Tibial artery (tissue), 4 donors: ENCODE measurements at regions not wholly inside any gene's neighbourhood (a gene's known extent, or its start where the extent isn't known, plus 50 kb on each side); places are given as distances from the start of the nearest gene placed in this dataset.

Source experiments
- DNase-seq, 2 donors: peaks; one replicate each; pipeline ENCODE4 v3.0.0-alpha.2; 2019
- H3K27ac ChIP-seq, 2 donors: fragments of 200-600 bp; sonication (generic) in 1 of 2; 1 replicate in 1 of 2; 2 replicates in 1 of 2; pipeline ENCODE4 v1.5.1; 2018 to 2019; ENCODE audit warnings: mild to moderate bottlenecking in 1 of 2
- H3K27me3 ChIP-seq, 2 donors: fragments of 200-600 bp; sonication (generic) in 1 of 2; one replicate each; pipeline versions ENCODE4 v1.5.1 to v1.6.0; 2016 to 2019
- H3K36me3 ChIP-seq, 3 donors: fragments of 200-600 bp; sonication (generic) in 2 of 3; one replicate each; pipeline ENCODE4 v1.5.1; 2016 to 2019; ENCODE audit warnings: mild to moderate bottlenecking in 2 of 3
- H3K4me1 ChIP-seq, 4 donors: fragments of 200-600 bp; sonication (generic) in 2 of 4; 1 replicate in 3 of 4; 2 replicates in 1 of 4; pipeline ENCODE4 v1.5.1; 2016 to 2019
- H3K4me3 ChIP-seq, 2 donors: fragments of 200-600 bp; sonication (generic) in 1 of 2; 1 replicate in 1 of 2; 2 replicates in 1 of 2; pipeline ENCODE4 v1.5.1; 2018 to 2019; ENCODE audit warnings: mild to moderate bottlenecking in 2 of 2
- H3K9me3 ChIP-seq, 3 donors: fragments of 200-600 bp; sonication (generic) in 1 of 3; one replicate each; pipeline ENCODE4 v1.5.1; 2016 to 2019
- intact Hi-C: fragments of 100-400 bp; cut with DNase I; formaldehyde crosslinking; loops from one replicate; pipeline ENCODE4 v1.15.0; 2023; ENCODE audit warnings: low total_unique reads
- TF ChIP-seq, protein P1 (sequence below), 2 experiments: fragments of 200-600 bp in 1 of 2; fragments of 450-650 bp in 1 of 2; IDR thresholded peaks; one replicate each; pipeline ENCODE4 v1.5.1; 2017 to 2019; ENCODE audit warnings: antibody characterized with exemption in 2 of 2, mild to moderate bottlenecking in 1 of 2, moderate library complexity in 1 of 2

DNA sequence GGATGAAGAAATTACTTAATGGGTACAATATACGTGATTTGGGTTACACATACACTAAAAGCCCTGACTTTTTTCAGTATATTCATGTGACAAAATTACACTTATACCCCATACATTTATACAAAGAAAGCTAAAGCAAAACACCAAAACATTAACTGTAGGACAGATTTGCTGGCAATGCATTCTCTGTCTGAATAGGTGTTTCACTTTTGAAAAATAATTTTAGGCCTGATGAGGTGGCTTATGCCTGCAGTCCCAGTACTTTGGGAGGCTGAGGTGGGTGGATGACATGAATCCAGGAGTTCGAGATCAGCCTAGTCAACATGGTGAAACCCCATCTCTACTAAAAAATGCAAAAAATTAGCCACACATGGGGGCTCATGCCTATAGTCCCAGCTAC, 301.5 kb upstream of the FAM98A start:
- Histone ChIP-seq H3K9me3 (peaks cover 0 to 5% (median 0%) of the 10 kb centered on the region in 3 donors), H3K36me3 (no peaks in the 10 kb centered on the region), H3K27me3 (no peaks in the 10 kb centered on the region), H3K4me1 (no peaks in the 10 kb centered on the region), H3K4me3 (no peak overlapping the region), H3K27ac (no peak overlapping the region)
- intact Hi-C loops: no loop called here
- TF ChIP-seq, protein P1, sequence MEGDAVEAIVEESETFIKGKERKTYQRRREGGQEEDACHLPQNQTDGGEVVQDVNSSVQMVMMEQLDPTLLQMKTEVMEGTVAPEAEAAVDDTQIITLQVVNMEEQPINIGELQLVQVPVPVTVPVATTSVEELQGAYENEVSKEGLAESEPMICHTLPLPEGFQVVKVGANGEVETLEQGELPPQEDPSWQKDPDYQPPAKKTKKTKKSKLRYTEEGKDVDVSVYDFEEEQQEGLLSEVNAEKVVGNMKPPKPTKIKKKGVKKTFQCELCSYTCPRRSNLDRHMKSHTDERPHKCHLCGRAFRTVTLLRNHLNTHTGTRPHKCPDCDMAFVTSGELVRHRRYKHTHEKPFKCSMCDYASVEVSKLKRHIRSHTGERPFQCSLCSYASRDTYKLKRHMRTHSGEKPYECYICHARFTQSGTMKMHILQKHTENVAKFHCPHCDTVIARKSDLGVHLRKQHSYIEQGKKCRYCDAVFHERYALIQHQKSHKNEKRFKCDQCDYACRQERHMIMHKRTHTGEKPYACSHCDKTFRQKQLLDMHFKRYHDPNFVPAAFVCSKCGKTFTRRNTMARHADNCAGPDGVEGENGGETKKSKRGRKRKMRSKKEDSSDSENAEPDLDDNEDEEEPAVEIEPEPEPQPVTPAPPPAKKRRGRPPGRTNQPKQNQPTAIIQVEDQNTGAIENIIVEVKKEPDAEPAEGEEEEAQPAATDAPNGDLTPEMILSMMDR (IDR thresholded peaks at IDR 0.05): no peak
- DNase-seq: no peak

DNA sequence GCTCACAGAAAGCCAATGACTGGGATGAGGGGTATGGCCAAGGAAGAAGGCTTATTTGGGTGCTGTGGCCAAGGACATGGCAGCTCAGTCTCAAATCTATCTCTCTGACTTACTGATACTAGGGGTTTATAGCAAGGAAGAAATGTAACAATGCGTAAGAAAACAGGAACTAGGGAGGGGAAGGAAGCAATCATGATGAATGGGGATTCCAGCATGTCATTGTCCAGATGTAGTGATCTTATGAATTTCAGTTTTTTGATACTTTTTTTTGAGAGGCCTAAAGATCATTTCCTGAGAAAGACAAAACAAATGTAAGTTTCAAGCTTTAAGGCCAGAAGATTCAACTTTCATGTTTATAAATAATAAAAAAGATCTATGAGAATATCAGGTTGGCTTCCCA, 298.6 kb upstream of the FAM98A start:
- TF ChIP-seq, protein P1 (IDR thresholded peaks at IDR 0.05): no peak

DNA sequence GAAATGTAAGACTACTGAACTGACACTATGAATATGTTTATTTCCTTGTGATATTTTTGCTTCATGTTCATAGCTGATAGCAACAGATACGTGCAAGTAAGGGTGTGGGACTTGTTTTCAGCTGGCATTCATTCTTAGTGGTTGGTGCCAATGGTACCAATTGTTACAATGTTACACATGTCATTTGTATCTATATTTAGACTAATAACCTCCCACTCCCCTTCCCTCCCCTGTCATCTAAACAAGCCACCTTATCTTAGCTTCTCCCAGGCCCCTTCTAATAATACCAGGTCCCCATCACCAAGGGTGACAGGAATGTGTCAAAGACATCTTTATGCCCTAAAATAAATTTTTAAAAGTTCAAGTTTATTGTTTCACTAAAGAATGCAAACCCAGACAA, 294.7 kb upstream of the FAM98A start:
- H3K27ac ChIP-seq: no peak overlapping the region
- intact Hi-C loops: no loop called here

More for the DNA sequence above, 298.6 kb upstream of the FAM98A start:
- no peak for DNase-seq
- Histone ChIP-seq H3K4me3 (no peak overlapping the region), H3K27ac (no peak overlapping the region), H3K27me3 (no peaks in the 10 kb centered on the region), H3K9me3 (no peaks in the 10 kb centered on the region), H3K36me3 (no peaks in the 10 kb centered on the region), H3K4me1 (no peaks in the 10 kb centered on the region)
- intact Hi-C loops: no loop called here

DNA sequence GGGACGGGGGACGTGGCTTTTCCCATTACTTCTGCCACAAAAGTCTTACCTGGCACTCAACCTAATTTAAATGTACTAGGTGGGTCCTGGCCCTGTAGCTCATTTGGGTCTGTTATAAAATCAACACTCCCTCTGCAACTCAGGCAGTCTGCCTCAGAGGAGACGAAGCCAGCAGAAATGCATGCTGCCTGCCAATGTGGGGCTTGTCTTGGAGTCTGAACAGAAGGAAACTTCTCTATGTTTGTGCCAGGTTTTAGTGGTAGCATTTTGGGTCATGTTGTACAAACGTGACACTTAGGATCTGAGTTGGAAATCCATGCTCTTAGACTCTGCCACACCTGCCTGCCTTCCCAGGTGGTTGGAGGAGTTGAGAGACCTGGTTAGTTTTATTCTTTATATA, 292.5 kb upstream of the FAM98A start:
- TF ChIP-seq, protein P1 (IDR thresholded peaks at IDR 0.05): no peak
- H3K9me3 ChIP-seq: no peaks in the 10 kb centered on the region
- intact Hi-C loops: no loop called here
- DNase-seq: no peak
- H3K4me1 ChIP-seq: no peaks in the 10 kb centered on the region
- no peaks in the 10 kb centered on the region for H3K27me3 ChIP-seq
- H3K27ac ChIP-seq: no peak overlapping the region
- no peaks in the 10 kb centered on the region for H3K36me3 ChIP-seq
- no peak overlapping the region for H3K4me3 ChIP-seq

More for the DNA sequence above, 294.7 kb upstream of the FAM98A start:
- DNase-seq: no peak
- no peaks in the 10 kb centered on the region for H3K27me3 ChIP-seq
- H3K36me3 ChIP-seq: no peaks in the 10 kb centered on the region
- H3K9me3 ChIP-seq: no peaks in the 10 kb centered on the region
- TF ChIP-seq, protein P1 (IDR thresholded peaks at IDR 0.05): no peak
- H3K4me3 ChIP-seq: no peak overlapping the region
- H3K4me1 ChIP-seq: no peaks in the 10 kb centered on the region

DNA sequence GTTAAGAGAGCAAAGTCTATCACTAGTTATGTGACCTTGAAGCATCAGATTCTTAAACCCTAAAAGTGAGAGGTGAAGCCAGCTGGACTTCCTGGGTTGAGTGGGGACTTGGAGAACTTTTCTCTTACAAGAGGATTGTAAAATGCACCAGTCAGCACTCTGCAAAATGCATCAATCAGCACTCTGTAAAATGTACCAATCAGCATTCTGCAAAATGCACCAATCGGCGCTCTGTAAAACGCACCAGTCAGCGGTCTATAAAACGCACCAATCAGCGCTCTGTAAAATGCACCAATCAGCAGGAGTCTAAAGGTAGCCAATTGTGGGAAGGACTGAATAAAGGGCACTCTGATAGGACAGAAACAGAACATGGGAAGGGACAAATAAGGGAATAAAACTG, 291.6 kb upstream of the FAM98A start:
- no peak overlapping the region for H3K27ac ChIP-seq
- H3K36me3 ChIP-seq: no peaks in the 10 kb centered on the region
- H3K4me3 ChIP-seq: no peak overlapping the region
- no peak for DNase-seq
- no peaks in the 10 kb centered on the region for H3K27me3 ChIP-seq
- H3K4me1 ChIP-seq: no peaks in the 10 kb centered on the region
- no peaks in the 10 kb centered on the region for H3K9me3 ChIP-seq
- intact Hi-C loops: no loop called here
- TF ChIP-seq, protein P1 (IDR thresholded peaks at IDR 0.05): no peak
